ENCODE measurements at regions not wholly inside any gene's neighbourhood (a gene's known extent, or its start where the extent isn't known, plus 50 kb on each side); places are given as distances from the start of the nearest gene placed in this dataset.

- no peaks in the 10 kb centered on the region for H3K9me3 ChIP-seq
- ATAC-seq = no peak
- no peaks in the 10 kb centered on the region for H3K27me3 ChIP-seq
- H3K36me3 ChIP-seq (replicated peaks in 1 of 2; ENCODE audit: insufficient read depth in 1 of 2, low read depth in 2 of 2) = no peaks in the 10 kb centered on the region
- no peaks in the 10 kb centered on the region for H3K4me1 ChIP-seq
- intact Hi-C loops (cut with DNase I) = no loop called here
- no peak overlapping the region for H3K4me3 ChIP-seq
- DNase-seq = no peak
- TF ChIP-seq POLR2A (IDR thresholded peaks at IDR 0.05) = no peak
- TF ChIP-seq, protein P1, sequence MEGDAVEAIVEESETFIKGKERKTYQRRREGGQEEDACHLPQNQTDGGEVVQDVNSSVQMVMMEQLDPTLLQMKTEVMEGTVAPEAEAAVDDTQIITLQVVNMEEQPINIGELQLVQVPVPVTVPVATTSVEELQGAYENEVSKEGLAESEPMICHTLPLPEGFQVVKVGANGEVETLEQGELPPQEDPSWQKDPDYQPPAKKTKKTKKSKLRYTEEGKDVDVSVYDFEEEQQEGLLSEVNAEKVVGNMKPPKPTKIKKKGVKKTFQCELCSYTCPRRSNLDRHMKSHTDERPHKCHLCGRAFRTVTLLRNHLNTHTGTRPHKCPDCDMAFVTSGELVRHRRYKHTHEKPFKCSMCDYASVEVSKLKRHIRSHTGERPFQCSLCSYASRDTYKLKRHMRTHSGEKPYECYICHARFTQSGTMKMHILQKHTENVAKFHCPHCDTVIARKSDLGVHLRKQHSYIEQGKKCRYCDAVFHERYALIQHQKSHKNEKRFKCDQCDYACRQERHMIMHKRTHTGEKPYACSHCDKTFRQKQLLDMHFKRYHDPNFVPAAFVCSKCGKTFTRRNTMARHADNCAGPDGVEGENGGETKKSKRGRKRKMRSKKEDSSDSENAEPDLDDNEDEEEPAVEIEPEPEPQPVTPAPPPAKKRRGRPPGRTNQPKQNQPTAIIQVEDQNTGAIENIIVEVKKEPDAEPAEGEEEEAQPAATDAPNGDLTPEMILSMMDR (IDR thresholded peaks at IDR 0.05) = no peak
- no peak overlapping the region for H3K27ac ChIP-seq
Measured at GRCh38 chr4:18209448-18209847, 187.9 kb upstream of the LCORL start.

GRCh38 chr4:18203966-18204365 is 182.4 kb upstream of the LCORL start:
- TF ChIP-seq, protein P1 (IDR thresholded peaks at IDR 0.05) = no peak
- no peak for TF ChIP-seq POLR2A (IDR thresholded peaks at IDR 0.05)
- no peak overlapping the region for H3K4me3 ChIP-seq
- WGBS, 2 donors = 41 to 58% methylated on average over 3 of the region's 3 CpGs
- no peak overlapping the region for H3K27ac ChIP-seq
- intact Hi-C loops (cut with DNase I) = no loop called here
- H3K4me1 ChIP-seq = no peaks in the 10 kb centered on the region
- no peaks in the 10 kb centered on the region for H3K9me3 ChIP-seq
- H3K27me3 ChIP-seq = no peaks in the 10 kb centered on the region
- H3K36me3 ChIP-seq (replicated peaks in 1 of 2; ENCODE audit: insufficient read depth in 1 of 2, low read depth in 2 of 2) = no peaks in the 10 kb centered on the region
- ATAC-seq (no peak), DNase-seq (no peak)

DNA sequence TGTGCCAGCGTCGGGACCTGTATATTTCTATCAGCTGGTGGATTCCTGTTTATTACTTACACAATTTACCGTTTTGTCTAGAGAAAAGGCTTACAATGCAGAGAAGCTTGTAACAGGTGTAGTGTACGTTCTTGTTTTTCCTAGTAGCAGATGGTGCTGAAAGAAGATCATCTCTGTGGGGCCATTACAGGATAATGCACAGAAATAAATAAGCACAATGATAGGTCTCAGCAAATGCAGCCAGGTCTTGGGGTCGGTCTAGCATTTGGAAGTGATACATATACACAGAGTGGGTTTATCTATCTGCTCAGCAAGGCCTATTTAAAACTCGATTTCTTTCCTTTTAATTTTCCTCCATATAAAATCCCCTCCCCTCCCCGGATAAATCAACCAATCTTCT is 180.9 kb upstream of the LCORL start:
- Histone ChIP-seq H3K4me1 (no peaks in the 10 kb centered on the region), H3K9me3 (no peaks in the 10 kb centered on the region), H3K27ac (no peak overlapping the region), H3K4me3 (no peak overlapping the region), H3K27me3 (no peaks in the 10 kb centered on the region), H3K36me3 (replicated peaks in 1 of 2; ENCODE audit: insufficient read depth in 1 of 2, low read depth in 2 of 2) (no peaks in the 10 kb centered on the region)
- no peak for TF ChIP-seq POLR2A (IDR thresholded peaks at IDR 0.05)
- TF ChIP-seq, protein P1 (IDR thresholded peaks at IDR 0.05) = no peak
- no peak for DNase-seq
- ATAC-seq = no peak
- intact Hi-C loops (cut with DNase I) = no loop called here
- WGBS, 2 donors = 72 to 73% methylated on average over 7 of the region's 7 CpGs

GRCh38 chr4:18201885-18202284 is 180.3 kb upstream of the LCORL start:
- ATAC-seq = no peak
- H3K36me3 ChIP-seq (replicated peaks in 1 of 2; ENCODE audit: insufficient read depth in 1 of 2, low read depth in 2 of 2) = no peaks in the 10 kb centered on the region
- TF ChIP-seq, protein P1 (IDR thresholded peaks at IDR 0.05) = no peak
- no peak for TF ChIP-seq POLR2A (IDR thresholded peaks at IDR 0.05)
- no peak overlapping the region for H3K4me3 ChIP-seq
- H3K27me3 ChIP-seq = no peaks in the 10 kb centered on the region
- intact Hi-C loops (cut with DNase I) = no loop called here
- no peak for DNase-seq
- H3K4me1 ChIP-seq = no peaks in the 10 kb centered on the region
- H3K27ac ChIP-seq = no peak overlapping the region
- 74 to 75% methylated on average over 3 of the region's 3 CpGs for WGBS, 2 donors
- H3K9me3 ChIP-seq = no peaks in the 10 kb centered on the region

DNA sequence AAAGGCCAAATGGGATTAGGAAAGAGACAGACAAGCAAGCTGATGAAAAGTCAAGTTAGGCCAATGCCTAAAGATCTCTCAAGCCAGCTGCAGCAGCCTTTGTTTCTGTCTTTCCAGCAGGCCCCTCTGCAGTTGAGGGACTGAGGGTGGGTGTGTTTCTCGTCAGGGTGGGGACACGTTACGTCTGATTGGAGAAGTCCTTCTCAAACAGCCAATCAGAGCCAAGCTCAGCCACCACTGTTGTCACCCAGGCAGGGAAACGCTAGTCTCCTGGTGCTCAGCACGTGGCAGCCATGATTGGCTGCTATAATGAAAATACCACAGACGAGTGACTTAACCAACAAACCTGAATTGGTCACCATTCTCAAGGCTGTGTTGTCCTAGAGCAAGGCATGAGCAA is 177.1 kb upstream of the LCORL start:
- no peak overlapping the region for H3K4me3 ChIP-seq
- no peaks in the 10 kb centered on the region for H3K27me3 ChIP-seq
- no peak for ATAC-seq
- 60 to 79% methylated on average over 1 to 6 of the region's 6 CpGs for WGBS, 2 donors
- TF ChIP-seq, protein P1 (IDR thresholded peaks at IDR 0.05) = no peak
- no peak overlapping the region for H3K27ac ChIP-seq
- H3K9me3 ChIP-seq = no peaks in the 10 kb centered on the region
- no peak for DNase-seq
- no peaks in the 10 kb centered on the region for H3K4me1 ChIP-seq
- H3K36me3 ChIP-seq (replicated peaks in 1 of 2; ENCODE audit: insufficient read depth in 1 of 2, low read depth in 2 of 2) = no peaks in the 10 kb centered on the region
- intact Hi-C loops (cut with DNase I) = no loop called here
